Activated naive CD8-positive, alpha-beta T cell treated with anti-CD3 and anti-CD28 coated beads, Interleukin-2, amount 50 U/mL, for 24 hours (primary cell): ENCODE measurements at regions not wholly inside any gene's neighbourhood (a gene's known extent, or its start where the extent isn't known, plus 50 kb on each side); places are given as distances from the start of the nearest gene placed in this dataset.

Experiments used
- ATAC-seq: fragments of 150-1000 bp; cut with Tn5 transposase; one replicate; pipeline ENCODE4 v1.10.0; 2021
- DNase-seq: peaks from one replicate; pipeline ENCODE4 v3.0.0; 2021
- H3K27ac Mint-ChIP-seq: one replicate; pipeline ENCODE4 v1.8.0; 2021; ENCODE audit warnings: mild to moderate bottlenecking, mixed read lengths
- H3K27me3 Mint-ChIP-seq: one replicate; pipeline ENCODE4 v1.8.0; 2021; ENCODE audit warnings: mixed read lengths
- H3K36me3 Mint-ChIP-seq: one replicate; pipeline ENCODE4 v1.8.0; 2021; ENCODE audit warnings: low read depth, mixed read lengths
- H3K4me1 Mint-ChIP-seq: one replicate; pipeline ENCODE4 v1.8.0; 2021; ENCODE audit warnings: mixed read lengths
- H3K4me3 Mint-ChIP-seq: one replicate; pipeline ENCODE4 v1.8.0; 2021; ENCODE audit warnings: mild to moderate bottlenecking, moderate library complexity, mixed read lengths
- H3K9me3 Mint-ChIP-seq: one replicate; pipeline ENCODE4 v1.8.0; 2021; ENCODE audit warnings: mixed read lengths

DNA sequence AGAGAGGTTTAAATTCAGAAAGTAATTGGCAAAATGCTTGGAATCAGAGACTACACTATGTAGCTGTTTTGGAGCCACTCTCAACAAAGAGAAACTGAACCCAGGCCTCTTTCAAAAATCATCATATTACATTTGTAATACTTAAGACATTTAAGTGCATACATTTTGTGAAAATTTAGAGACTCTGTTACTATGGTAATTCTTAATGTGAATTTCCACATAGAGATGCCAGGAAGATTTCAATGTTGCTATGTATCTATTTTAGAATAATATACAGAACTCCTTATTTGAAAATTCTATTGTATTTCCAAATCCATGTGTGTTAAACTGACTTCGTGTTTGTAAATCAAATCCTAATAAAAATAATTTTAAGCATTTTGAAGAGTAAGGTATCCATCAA, 1260.9 kb upstream of the C9orf72 start:
- H3K36me3 Mint-ChIP-seq: no peaks in the 10 kb centered on the region
- H3K4me1 Mint-ChIP-seq: no peaks in the 10 kb centered on the region
- ATAC-seq (no peak), DNase-seq (no peak)
- H3K27me3 Mint-ChIP-seq: no peaks in the 10 kb centered on the region
- no peaks in the 10 kb centered on the region for H3K9me3 Mint-ChIP-seq
- no peak overlapping the region for H3K27ac Mint-ChIP-seq
- H3K4me3 Mint-ChIP-seq: no peak overlapping the region

DNA sequence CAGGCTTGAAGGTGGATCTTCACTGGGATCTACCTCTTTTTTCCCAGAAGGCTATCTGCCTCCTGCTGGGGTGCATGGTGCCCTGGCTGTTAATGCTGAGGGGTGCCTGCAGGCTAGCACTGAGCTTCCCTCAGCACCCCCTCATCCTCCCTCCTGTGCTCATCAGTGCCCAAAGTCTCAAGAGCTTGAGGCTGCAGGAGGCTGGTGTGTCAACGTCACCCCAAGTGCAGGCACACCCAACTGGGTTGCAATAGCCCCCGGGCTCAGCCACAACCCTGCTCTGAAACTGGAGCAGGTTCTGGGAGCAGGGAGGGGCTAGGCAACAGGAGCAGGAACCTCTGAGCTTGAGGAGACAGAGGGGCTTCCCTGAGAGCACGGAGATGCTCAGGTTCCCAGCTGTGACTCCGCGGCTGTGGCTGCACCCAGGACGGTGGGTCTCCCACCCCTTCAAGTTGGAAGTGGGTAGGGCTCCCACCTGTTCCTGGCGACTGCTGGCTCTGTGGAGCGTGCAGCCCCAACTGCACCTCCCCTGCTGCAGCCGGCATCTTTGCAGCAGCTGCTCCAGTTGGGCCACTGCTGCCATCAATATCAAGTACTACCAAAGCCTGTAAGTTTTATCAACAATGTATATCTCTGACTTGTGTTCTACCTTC, 1266.6 kb upstream of the C9orf72 start:
- H3K27me3 Mint-ChIP-seq: no peaks in the 10 kb centered on the region
- H3K9me3 Mint-ChIP-seq: peaks cover 13% of the 10 kb centered on the region
- H3K27ac Mint-ChIP-seq: no peak overlapping the region
- no peak for ATAC-seq
- H3K4me3 Mint-ChIP-seq: no peak overlapping the region
- H3K4me1 Mint-ChIP-seq: no peaks in the 10 kb centered on the region
- no peak for DNase-seq
- no peaks in the 10 kb centered on the region for H3K36me3 Mint-ChIP-seq

DNA sequence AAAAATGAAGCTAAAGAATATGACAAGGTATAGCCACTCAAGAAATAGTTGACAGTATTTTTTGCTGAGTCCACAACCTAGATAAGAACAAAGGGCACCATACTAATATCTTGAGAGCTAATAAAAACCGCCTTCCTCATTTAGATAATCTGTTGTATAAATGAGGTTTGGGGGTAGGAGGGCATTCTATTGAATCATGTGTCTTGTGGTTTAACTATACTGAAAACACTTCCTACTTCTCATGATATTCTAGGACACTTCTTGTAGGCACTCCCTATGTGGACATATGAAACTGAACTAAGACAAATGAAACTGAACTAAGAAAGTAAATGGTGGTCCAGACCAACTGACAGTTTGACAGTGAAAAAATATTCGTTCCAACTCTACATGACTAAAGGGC, 1268.5 kb upstream of the C9orf72 start:
- Mint-ChIP-seq H3K27ac (no peak overlapping the region), H3K9me3 (peaks cover 13% of the 10 kb centered on the region), H3K4me1 (no peaks in the 10 kb centered on the region), H3K4me3 (no peak overlapping the region), H3K27me3 (no peaks in the 10 kb centered on the region), H3K36me3 (no peaks in the 10 kb centered on the region)
- DNase-seq: no peak
- no peak for ATAC-seq

DNA sequence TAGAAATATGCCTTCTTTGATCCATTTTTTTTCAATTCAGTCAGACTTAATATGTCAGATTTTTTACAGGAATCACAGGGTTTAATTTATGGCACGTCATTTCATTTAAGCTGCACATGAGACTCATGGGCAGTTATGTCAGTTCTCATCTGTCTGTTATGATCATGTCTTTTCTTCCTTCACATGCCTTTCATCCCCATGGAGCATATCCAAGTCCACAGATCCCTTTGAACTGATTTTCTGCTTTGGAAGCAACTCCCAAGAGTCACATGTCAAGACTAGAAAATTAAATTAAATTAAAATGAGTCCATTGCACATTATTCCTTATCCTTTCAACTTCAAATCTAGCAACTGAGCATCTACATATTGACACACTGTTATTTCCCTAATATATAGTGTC, 1274.0 kb upstream of the C9orf72 start:
- ATAC-seq (no peak), DNase-seq (no peak)
- Mint-ChIP-seq H3K27me3 (no peaks in the 10 kb centered on the region), H3K4me3 (no peak overlapping the region), H3K27ac (no peak overlapping the region), H3K9me3 (peaks cover 5% of the 10 kb centered on the region), H3K4me1 (no peaks in the 10 kb centered on the region), H3K36me3 (no peaks in the 10 kb centered on the region)

DNA sequence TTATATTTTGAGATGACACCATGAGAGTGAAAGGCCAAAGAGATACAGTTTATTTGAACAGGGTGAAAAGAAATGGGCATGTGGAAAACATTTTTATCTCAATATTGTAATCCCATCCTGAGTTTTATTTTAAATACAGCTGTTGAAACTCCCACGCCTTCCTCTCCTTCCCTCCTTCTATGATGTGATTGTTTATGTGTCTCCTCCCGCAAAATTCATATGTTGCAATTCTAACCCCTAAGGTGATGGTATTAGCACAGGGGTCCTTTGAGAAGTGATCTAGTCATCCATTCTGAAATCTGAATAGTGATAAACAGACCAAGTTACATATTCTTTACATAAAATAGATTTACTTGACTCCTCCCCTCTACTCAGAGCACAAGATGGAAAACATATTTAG, 1275.4 kb upstream of the C9orf72 start:
- no peak for DNase-seq
- H3K36me3 Mint-ChIP-seq: no peaks in the 10 kb centered on the region
- H3K27ac Mint-ChIP-seq: no peak overlapping the region
- H3K27me3 Mint-ChIP-seq: no peaks in the 10 kb centered on the region
- no peak for ATAC-seq
- no peaks in the 10 kb centered on the region for H3K4me1 Mint-ChIP-seq
- no peaks in the 10 kb centered on the region for H3K9me3 Mint-ChIP-seq
- no peak overlapping the region for H3K4me3 Mint-ChIP-seq

DNA sequence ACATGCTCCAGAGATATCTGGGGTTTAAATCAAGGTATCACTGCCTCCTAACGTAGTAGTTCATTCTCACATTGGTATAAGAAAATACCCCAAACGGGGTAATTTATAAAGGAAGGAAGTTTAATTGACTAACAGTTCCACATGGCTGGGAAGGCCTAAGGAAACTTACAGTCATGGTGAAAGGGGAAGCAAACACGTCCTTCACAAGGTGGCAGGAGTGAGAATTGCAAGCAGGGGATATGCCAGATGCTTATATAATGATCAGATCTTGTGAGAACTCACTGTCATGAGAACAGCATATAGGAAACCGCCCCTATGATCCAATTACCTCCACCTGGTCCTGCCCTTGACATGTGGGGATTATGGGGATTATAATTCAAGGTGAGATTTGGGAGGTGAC, 1280.2 kb upstream of the C9orf72 start:
- Mint-ChIP-seq H3K9me3 (no peaks in the 10 kb centered on the region), H3K4me1 (no peaks in the 10 kb centered on the region), H3K36me3 (no peaks in the 10 kb centered on the region), H3K27me3 (no peaks in the 10 kb centered on the region), H3K4me3 (no peak overlapping the region), H3K27ac (no peak overlapping the region)
- DNase-seq (no peak), ATAC-seq (no peak)

DNA sequence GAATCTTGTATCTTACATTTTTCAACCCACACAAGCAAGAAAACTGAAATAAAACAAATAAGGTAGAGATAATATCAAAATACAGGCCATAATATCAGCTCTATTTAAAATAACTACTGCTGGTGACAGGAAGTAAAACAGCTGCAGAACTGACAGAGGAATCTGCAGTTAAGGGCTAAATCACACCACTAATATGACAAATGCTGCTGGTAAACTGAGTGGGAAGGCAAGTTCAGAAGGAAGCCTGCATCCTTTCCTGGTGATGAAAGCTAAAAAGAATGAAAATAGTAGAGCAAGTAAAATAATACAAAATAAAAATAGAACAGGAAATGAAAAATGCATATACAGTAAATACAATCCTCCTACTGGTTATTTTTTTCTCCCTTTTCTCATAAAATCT, 1293.7 kb upstream of the C9orf72 start:
- DNase-seq (no peak), ATAC-seq (no peak)
- Mint-ChIP-seq H3K9me3 (peaks cover 5% of the 10 kb centered on the region), H3K4me3 (no peak overlapping the region), H3K27ac (no peak overlapping the region), H3K4me1 (no peaks in the 10 kb centered on the region), H3K36me3 (no peaks in the 10 kb centered on the region), H3K27me3 (no peaks in the 10 kb centered on the region)

DNA sequence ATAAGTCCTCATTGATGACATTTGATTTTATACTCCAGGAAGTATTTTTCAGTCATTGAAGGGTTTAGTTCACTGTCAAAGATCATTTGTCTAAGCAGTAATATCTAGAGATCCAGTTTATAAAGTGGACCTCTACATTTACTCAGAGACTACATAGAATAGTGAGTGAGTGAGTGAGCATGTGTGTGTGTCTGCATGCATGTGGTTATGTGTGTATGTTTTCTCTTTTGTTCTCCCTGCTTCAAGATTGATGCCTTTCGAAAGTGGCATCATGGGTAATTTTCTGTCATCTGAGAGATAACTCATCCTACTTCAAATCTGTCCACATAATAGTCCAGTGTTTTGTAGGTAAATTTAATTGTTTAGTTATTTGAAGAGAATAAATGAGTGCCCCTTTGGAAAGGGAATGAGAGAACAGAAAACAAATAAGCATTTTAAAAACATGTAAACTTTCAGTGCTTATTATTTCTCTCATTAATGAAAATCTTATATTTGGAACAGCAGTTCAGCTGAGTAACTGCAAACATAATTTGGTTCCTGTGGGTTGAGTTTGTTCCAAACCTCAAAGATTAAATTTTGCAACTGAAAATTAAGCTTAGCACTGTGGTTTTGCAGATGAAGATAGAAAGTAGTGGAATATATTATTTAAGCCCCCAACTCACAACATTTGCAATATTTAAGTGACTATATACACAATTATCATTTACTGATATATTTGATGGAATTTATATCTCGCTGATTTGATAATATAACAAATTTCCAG, 1295.1 kb upstream of the C9orf72 start:
- Mint-ChIP-seq H3K27ac (no peak overlapping the region), H3K4me3 (no peak overlapping the region), H3K9me3 (peaks cover 10% of the 10 kb centered on the region), H3K4me1 (no peaks in the 10 kb centered on the region), H3K27me3 (no peaks in the 10 kb centered on the region), H3K36me3 (no peaks in the 10 kb centered on the region)
- no peak for DNase-seq
- no peak for ATAC-seq

DNA sequence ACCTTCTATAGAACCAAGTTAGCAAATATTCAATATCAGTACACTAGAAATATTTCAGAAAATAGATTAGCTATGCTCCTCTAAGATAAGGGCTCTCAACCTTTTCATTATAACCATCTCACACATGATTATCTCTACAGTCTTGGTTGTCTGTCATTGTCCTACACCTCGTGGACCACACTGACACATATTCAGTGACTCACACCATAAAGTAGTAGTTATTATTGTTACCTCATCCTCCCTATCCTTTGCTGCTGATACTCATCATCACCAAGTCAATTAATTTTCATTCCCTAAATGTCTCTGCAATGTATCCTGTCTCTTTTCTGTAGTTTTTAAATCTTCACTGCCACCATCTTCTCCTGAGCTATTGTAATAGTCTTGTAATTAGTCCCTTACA, 1309.2 kb upstream of the C9orf72 start:
- Mint-ChIP-seq H3K36me3 (no peaks in the 10 kb centered on the region), H3K9me3 (no peaks in the 10 kb centered on the region), H3K27me3 (no peaks in the 10 kb centered on the region), H3K4me1 (no peaks in the 10 kb centered on the region), H3K27ac (no peak overlapping the region), H3K4me3 (no peak overlapping the region)
- ATAC-seq (no peak), DNase-seq (no peak)

DNA sequence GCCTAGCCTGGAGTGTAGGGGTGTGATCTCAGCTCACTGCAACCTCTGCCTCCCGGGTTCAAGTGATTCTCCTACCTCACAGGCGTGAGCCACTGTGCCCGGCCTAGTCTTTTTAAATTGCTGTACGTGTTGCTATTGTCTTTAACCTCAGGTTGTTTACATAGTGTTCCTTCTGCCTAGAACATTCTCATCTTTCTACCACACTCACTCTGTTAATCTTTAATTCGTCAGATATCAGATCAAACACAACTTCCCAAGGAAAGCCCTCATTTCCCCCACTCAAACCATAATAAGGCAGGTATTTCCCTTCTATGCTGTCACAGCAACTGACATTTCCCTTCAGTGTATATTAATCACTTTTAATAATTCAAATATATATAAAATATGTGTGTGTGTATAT, 1310.0 kb upstream of the C9orf72 start:
- Mint-ChIP-seq H3K9me3 (no peaks in the 10 kb centered on the region), H3K4me1 (no peaks in the 10 kb centered on the region), H3K27me3 (no peaks in the 10 kb centered on the region), H3K27ac (no peak overlapping the region), H3K36me3 (no peaks in the 10 kb centered on the region), H3K4me3 (no peak overlapping the region)
- DNase-seq (no peak), ATAC-seq (no peak)

DNA sequence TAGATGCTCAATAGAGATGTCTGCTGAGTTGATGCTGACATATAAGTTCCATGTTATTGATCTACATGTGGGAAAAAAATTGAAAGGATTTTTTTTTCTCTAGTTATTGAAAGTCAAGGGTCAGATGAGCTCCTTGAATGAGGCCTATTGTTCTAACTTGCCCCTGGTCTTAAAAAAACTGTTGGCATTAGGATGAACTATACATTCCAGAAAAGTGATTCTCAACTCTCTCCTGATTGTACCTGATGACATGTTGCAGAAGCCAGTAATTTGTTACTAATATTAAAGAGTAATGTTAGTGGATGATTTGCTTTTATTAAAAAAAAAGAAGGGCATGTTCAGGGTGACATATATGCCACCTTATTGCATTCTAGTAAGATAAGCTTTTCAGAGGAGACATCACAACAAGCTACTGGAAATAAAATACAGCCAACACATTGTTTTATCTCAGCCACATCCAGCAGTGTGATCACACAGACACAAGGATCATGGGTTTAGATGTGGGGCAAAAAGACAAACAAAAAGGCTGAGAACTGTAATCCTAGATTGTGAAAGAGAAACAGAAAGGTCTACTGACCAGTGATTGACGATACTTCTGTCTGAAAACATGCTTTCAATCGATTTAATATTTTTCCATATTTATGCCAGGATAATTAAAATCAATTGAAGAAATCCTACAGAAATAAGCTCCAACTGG, 1314.1 kb upstream of the C9orf72 start:
- DNase-seq (no peak), ATAC-seq (no peak)
- Mint-ChIP-seq H3K9me3 (no peaks in the 10 kb centered on the region), H3K27ac (no peak overlapping the region), H3K36me3 (no peaks in the 10 kb centered on the region), H3K27me3 (no peaks in the 10 kb centered on the region), H3K4me1 (no peaks in the 10 kb centered on the region), H3K4me3 (no peak overlapping the region)

DNA sequence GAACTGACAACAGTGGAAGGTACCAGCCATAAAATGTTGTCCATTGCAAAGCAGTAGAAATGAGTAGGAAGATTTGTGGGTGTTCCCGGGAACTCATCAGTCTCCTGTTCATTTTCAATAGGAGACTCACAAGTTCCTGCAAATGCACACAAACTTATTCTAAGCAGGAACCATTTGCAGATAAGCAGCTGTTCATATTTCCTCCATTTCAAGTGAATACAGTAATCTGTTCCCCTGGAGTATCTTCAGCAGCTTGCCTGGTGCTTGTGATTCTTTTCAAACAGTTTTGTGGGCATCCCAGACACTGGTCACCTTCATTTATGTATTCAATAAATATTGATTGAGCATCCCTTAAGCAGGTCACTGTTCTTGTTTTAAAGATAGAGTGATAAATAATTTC, 1315.5 kb upstream of the C9orf72 start:
- Mint-ChIP-seq H3K36me3 (no peaks in the 10 kb centered on the region), H3K4me3 (no peak overlapping the region), H3K27ac (no peak overlapping the region), H3K9me3 (no peaks in the 10 kb centered on the region), H3K4me1 (no peaks in the 10 kb centered on the region), H3K27me3 (no peaks in the 10 kb centered on the region)
- ATAC-seq: no peak
- no peak for DNase-seq

DNA sequence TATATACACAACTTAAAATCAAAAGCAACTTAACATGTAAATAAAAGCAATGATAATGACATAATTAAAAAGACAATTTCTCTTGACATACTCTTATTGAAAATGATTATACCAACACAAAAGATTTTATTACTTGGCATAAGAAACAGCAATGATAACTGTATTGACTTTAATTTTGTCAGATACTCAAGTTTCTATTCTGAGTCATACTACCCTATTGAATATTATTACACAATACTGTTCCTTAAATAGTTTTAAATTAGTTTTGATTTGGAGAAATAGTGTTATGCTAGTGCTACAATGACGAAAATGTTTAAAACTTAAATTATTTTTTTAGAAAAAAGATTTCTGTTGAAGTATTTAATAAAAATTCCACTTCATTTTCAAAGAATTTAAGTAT, 1319.3 kb upstream of the C9orf72 start:
- Mint-ChIP-seq H3K27ac (no peak overlapping the region), H3K27me3 (no peaks in the 10 kb centered on the region), H3K36me3 (no peaks in the 10 kb centered on the region), H3K9me3 (no peaks in the 10 kb centered on the region), H3K4me3 (no peak overlapping the region), H3K4me1 (no peaks in the 10 kb centered on the region)
- ATAC-seq: no peak
- DNase-seq: no peak

DNA sequence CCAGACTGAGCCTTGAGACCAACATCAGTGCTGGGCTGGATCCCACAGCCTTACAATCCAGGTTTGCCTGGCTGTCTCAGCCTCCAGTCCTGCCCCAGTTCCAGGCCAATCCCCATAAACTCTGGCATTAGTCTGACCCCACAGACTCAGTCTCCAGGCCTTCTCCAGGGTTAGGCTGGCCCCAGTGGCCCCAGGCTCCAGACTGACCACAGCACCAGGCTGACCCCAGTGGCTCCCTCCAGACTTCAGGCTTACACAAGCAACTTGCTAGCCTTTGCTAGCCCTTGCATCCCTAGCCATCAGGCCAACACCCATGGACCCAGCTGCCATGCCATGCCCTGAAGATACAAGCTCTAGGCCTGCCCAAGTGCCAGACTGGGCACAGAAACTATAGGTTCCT, 1326.0 kb upstream of the C9orf72 start:
- Mint-ChIP-seq H3K36me3 (no peaks in the 10 kb centered on the region), H3K9me3 (no peaks in the 10 kb centered on the region), H3K27ac (no peak overlapping the region), H3K27me3 (no peaks in the 10 kb centered on the region), H3K4me1 (no peaks in the 10 kb centered on the region), H3K4me3 (no peak overlapping the region)
- DNase-seq: no peak
- ATAC-seq: no peak

DNA sequence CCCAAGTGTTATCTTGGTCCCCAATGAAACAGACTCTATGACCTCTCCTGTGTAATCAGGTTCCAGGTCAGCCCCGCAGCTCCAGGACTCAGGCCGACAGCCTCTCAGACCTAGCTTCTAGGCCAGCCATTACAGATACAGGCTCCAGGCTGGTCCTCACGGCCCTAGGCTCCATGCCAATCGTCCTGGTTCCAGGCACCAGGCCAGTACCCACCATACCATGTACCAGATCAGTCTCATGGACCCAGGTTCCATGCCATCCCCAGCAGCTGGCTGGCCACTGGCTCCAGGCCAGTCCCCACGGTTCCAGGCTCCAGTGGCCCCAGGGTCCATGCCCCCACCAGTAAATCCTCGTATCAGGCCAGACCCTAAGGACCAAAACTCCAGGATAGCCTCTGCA, 1326.6 kb upstream of the C9orf72 start:
- Mint-ChIP-seq H3K4me3 (no peak overlapping the region), H3K36me3 (no peaks in the 10 kb centered on the region), H3K4me1 (no peaks in the 10 kb centered on the region), H3K27ac (no peak overlapping the region), H3K9me3 (no peaks in the 10 kb centered on the region), H3K27me3 (no peaks in the 10 kb centered on the region)
- DNase-seq: no peak
- peak; percentile 33 for ATAC-seq
